ENCODE measurements at regions not wholly inside any gene's neighbourhood (a gene's known extent, or its start where the extent isn't known, plus 50 kb on each side); places are given as distances from the start of the nearest gene placed in this dataset.

DNA sequence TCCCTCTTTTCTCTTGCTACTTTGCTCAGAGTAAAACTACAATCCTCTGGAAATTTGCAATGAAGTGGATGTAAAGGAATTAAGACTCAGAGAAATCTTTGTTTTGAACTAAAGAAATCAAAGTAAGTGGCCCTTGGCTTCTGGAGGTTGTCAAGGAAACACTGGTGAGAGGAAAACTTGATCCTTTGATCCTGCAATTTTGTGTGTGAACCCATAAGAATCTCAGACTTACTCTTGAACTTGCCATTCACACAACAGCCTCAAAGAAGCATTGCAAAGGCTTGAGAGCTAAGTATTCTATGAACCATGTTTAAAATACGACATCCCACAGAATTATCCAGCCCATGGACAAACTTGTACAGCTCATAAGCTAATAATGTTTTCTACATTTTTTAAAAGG is 827.5 kb downstream of the TAF11L14 start:
- no peak overlapping the region for H2BK5ac ChIP-seq (ENCODE audit: insufficient read length, low read length)
- no peak overlapping the region for H3K18ac ChIP-seq (ENCODE audit: insufficient read length, low read depth, low read length)
- no peaks in the 10 kb centered on the region for H4K20me1 ChIP-seq (ENCODE audit: control insufficient read depth, insufficient read depth, insufficient read length)
- H4K91ac ChIP-seq (ENCODE audit: insufficient read length, low read depth, low read length), result no peak overlapping the region
- no peak overlapping the region for H3T11ph ChIP-seq (ENCODE audit: low read length)
- H4K5ac ChIP-seq (ENCODE audit: insufficient read length, low read depth, low read length), result no peak overlapping the region
- no peaks in the 10 kb centered on the region for H3K9me3 ChIP-seq (ENCODE audit: control insufficient read depth, low read depth, low read length)
- H3K79me1 ChIP-seq (ENCODE audit: insufficient read depth, low read depth, low read length, poor library complexity, severe bottlenecking), result no peaks in the 10 kb centered on the region
- TF ChIP-seq, protein P1, sequence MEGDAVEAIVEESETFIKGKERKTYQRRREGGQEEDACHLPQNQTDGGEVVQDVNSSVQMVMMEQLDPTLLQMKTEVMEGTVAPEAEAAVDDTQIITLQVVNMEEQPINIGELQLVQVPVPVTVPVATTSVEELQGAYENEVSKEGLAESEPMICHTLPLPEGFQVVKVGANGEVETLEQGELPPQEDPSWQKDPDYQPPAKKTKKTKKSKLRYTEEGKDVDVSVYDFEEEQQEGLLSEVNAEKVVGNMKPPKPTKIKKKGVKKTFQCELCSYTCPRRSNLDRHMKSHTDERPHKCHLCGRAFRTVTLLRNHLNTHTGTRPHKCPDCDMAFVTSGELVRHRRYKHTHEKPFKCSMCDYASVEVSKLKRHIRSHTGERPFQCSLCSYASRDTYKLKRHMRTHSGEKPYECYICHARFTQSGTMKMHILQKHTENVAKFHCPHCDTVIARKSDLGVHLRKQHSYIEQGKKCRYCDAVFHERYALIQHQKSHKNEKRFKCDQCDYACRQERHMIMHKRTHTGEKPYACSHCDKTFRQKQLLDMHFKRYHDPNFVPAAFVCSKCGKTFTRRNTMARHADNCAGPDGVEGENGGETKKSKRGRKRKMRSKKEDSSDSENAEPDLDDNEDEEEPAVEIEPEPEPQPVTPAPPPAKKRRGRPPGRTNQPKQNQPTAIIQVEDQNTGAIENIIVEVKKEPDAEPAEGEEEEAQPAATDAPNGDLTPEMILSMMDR (conservative IDR thresholded peaks at IDR 0.05), result no peak
- no peak for DNase-seq
- H3K27me3 Mint-ChIP-seq (ENCODE audit: low read depth), result no peaks in the 10 kb centered on the region
- no peak overlapping the region for H2AFZ ChIP-seq (ENCODE audit: low read length)
- H3K27ac ChIP-seq (ENCODE audit: insufficient read length, low read depth, low read length), result no peak overlapping the region
- no peak overlapping the region for H2BK12ac ChIP-seq (ENCODE audit: insufficient read length, low read depth, low read length)
- no peak overlapping the region for H4K8ac ChIP-seq (replicated peaks; ENCODE audit: insufficient read length, low read depth, low read length)
- no peak overlapping the region for H3K14ac ChIP-seq (ENCODE audit: insufficient read depth, low read length)
- H3K4ac ChIP-seq (ENCODE audit: low read depth, low read length), result no peak overlapping the region
- no peak overlapping the region for H3K4me3 Mint-ChIP-seq
- WGBS (ENCODE audit: extremely low coverage, insufficient read length, low lambda C conversion rate), result no CpG with 5 or more reads among the region's 1 CpG
- H3K36me3 Mint-ChIP-seq (ENCODE audit: insufficient read depth in 1 of 3, low read depth in 3 of 3), result peaks cover 2 to 11% (median 8%) of the 10 kb centered on the region in 3 experiments; a peak in 5 of 7 replicates
- no peaks in the 10 kb centered on the region; the same call in 1 of the 2 replicates for H3K4me1 ChIP-seq (ENCODE audit: insufficient read depth, low read length)
- H3K9ac ChIP-seq (ENCODE audit: extremely low read depth, insufficient read length, low read length), result no peak overlapping the region
- no peak overlapping the region for H2AK5ac ChIP-seq (ENCODE audit: insufficient read length, low read length)
- H3K4me2 ChIP-seq (ENCODE audit: insufficient read depth, insufficient read length, low read length), result no peak overlapping the region
- no peak overlapping the region for H3K27ac Mint-ChIP-seq
- H3K56ac ChIP-seq (ENCODE audit: insufficient read length, low read depth, low read length), result no peak overlapping the region
- no peak overlapping the region for H3K23ac ChIP-seq (ENCODE audit: insufficient read length, low read depth, low read length)
- H3K27me3 ChIP-seq (ENCODE audit: insufficient read depth, low read length), result no peaks in the 10 kb centered on the region
- H3K23me2 ChIP-seq (ENCODE audit: insufficient read length, low read depth, low read length, poor library complexity, severe bottlenecking), result no peaks in the 10 kb centered on the region
- H2BK120ac ChIP-seq (ENCODE audit: low read depth, low read length, poor library complexity, severe bottlenecking), result no peak overlapping the region
- H2BK20ac ChIP-seq (ENCODE audit: low read depth, low read length, poor library complexity, severe bottlenecking), result no peak overlapping the region
- no peak overlapping the region for H2BK15ac ChIP-seq (ENCODE audit: low read depth, low read length)
- H3K79me2 ChIP-seq (ENCODE audit: insufficient read depth, low read length), result no peaks in the 10 kb centered on the region
- H3K9me3 Mint-ChIP-seq, result peaks cover 7 to 8% of the 10 kb centered on the region in 2 experiments; a peak in 4 of 5 replicates
- H3K4me1 Mint-ChIP-seq, result peaks cover 3 to 11% of the 10 kb centered on the region in 2 experiments; a peak in 3 of 4 replicates

All from H9 (cell line).